Keratinocyte (primary cell): ENCODE measurements at regions not wholly inside any gene's neighbourhood (a gene's known extent, or its start where the extent isn't known, plus 50 kb on each side); places are given as distances from the start of the nearest gene placed in this dataset.

Experiments
- CTCF ChIP-seq, 3 experiments: IDR thresholded peaks in 1 of 3; conservative IDR thresholded peaks in 1 of 3; optimal IDR thresholded peaks in 1 of 3; 2 replicates in 2 of 3; 3 replicates in 1 of 3; pipeline versions ENCODE3 to v1.5.1; 2011; ENCODE audit warnings: low read length in 3 of 3, mild to moderate bottlenecking in 3 of 3, moderate library complexity in 2 of 3, control low read depth in 1 of 3, inconsistent platforms in 1 of 3; ENCODE audit not compliant: insufficient read depth in 2 of 3; ENCODE audit errors: extremely low read depth in 1 of 3
- EZH2 ChIP-seq: IDR thresholded peaks from one replicate; pipeline ENCODE4 v1.6.1; 2012; ENCODE audit warnings: inconsistent platforms, mild to moderate bottlenecking, low read length, moderate library complexity

GRCh38 chr6:169042061-169042460 lies 211.6 kb downstream of the THBS2 start:
- TF ChIP-seq CTCF (optimal IDR thresholded peaks at IDR 0.05 in 1 of 3, IDR thresholded peaks at IDR 0.05 in 1 of 3, conservative IDR thresholded peaks at IDR 0.05 in 1 of 3; ENCODE audit: extremely low read depth in 1 of 3, insufficient read depth in 2 of 3, low read length in 3 of 3) (no peak), EZH2 (no peak)
